Epithelial cell of proximal tubule (primary cell): ENCODE measurements at regions not wholly inside any gene's neighbourhood (a gene's known extent, or its start where the extent isn't known, plus 50 kb on each side); places are given as distances from the start of the nearest gene placed in this dataset.

Experiments
- DNase-seq: peaks from one replicate; pipeline ENCODE4 v3.0.0-alpha.2; 2011; ENCODE audit warnings: low read depth
- H3K4me3 ChIP-seq: 2 replicates; pipeline ENCODE4 v1.5.1; 2011; ENCODE audit warnings: low read depth, mild to moderate bottlenecking, low read length
- TF ChIP-seq, protein P1 (sequence below): conservative IDR thresholded peaks from 2 replicates; pipeline ENCODE4 v1.5.1; 2012; ENCODE audit warnings: low read depth, mild to moderate bottlenecking, low read length

DNA sequence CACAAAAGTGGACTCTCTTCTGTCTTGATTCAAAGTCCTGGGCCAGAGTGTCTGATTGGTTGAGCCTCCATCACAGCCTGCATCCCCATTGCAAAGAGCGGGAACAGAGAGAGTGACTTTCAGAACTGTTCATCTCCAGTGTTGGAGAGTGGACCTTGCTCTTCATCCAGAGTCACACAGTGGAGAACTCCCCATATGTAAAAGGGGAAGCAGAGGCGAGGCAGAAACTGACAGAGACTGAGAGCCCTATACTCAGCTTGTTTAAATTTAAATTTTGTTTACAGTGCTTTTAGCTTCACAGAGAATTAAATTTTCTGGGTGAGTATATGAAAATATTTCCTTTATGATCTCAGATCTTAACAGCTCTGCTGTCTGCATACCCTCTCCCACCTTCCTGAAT lies 70.0 kb upstream of the SSBP2 start:
- TF ChIP-seq, protein P1, sequence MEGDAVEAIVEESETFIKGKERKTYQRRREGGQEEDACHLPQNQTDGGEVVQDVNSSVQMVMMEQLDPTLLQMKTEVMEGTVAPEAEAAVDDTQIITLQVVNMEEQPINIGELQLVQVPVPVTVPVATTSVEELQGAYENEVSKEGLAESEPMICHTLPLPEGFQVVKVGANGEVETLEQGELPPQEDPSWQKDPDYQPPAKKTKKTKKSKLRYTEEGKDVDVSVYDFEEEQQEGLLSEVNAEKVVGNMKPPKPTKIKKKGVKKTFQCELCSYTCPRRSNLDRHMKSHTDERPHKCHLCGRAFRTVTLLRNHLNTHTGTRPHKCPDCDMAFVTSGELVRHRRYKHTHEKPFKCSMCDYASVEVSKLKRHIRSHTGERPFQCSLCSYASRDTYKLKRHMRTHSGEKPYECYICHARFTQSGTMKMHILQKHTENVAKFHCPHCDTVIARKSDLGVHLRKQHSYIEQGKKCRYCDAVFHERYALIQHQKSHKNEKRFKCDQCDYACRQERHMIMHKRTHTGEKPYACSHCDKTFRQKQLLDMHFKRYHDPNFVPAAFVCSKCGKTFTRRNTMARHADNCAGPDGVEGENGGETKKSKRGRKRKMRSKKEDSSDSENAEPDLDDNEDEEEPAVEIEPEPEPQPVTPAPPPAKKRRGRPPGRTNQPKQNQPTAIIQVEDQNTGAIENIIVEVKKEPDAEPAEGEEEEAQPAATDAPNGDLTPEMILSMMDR, result no peak
- no peak overlapping the region for H3K4me3 ChIP-seq
- DNase-seq, result no peak

DNA sequence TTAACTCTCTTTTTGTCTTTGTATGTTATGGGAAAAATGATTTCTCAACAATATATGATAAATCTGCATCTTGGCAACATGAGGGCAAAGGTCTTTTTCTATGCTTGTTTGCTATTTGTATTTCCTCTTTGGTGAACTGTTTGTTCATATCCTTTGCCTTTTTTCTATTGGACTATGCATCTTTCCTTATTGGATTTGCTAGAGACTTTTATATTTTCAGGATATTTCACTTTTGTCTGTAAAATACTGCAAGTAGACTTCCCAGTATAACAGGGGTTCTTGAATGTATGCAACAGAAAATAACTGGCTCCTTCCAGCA lies 69.4 kb upstream of the SSBP2 start:
- DNase-seq, result no peak
- TF ChIP-seq, protein P1, result no peak
- H3K4me3 ChIP-seq, result no peak overlapping the region

DNA sequence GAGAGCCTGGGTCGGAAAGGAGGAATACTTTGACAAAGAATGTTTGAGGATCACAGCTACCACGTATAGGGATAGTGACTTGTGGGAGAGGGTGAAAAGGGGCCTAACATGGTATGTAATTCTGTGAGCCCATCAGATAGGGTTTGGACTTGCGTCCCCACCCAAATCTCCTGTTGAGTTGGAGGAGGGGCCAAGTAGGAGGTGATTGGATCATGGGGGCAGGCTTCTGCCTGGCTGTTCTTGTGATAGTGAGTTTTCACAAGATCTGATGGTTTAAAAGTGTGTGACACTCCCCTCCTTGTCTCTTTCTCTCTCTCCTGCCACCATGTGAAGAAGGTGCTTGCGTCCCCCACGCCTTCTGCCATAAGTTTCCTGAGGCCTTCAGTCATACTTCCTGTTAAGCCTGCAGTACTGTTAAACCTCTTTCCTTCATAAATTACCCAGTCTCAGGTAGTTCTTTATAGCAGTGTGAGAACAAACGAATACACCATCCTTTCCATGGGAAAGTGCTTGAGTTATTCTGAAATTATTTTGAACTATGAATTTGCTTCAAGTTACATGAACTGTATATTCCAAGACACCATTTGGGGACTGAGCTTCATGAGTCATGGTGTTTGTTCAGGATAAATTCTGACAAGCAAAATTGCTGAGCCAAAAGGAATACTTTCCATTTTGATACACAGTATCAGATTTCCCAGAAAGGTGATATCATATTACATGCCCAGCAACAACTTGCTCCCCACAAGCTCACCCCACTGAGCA lies 68.8 kb upstream of the SSBP2 start:
- no peak for DNase-seq
- no peak overlapping the region for H3K4me3 ChIP-seq
- TF ChIP-seq, protein P1, result no peak

DNA sequence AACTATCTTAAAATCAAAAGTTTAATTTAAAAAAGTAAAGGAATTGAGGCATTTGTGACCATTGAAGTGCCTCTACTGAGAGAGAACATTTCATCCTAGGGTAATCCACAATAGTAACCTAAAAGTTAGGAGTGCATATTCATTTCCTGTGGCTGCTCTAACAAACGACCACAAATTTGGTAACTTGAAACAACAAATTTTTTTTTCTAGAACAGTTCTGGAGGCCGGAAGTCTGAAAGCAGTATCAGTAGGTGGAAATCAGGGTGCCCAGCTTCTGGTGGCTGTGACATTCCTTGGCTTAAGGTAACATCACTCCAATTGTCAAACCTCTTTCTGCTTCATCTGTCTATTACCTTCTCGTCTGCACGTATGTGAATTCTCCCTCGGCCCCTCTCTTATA lies 67.1 kb upstream of the SSBP2 start:
- TF ChIP-seq, protein P1, result no peak
- no peak for DNase-seq

DNA sequence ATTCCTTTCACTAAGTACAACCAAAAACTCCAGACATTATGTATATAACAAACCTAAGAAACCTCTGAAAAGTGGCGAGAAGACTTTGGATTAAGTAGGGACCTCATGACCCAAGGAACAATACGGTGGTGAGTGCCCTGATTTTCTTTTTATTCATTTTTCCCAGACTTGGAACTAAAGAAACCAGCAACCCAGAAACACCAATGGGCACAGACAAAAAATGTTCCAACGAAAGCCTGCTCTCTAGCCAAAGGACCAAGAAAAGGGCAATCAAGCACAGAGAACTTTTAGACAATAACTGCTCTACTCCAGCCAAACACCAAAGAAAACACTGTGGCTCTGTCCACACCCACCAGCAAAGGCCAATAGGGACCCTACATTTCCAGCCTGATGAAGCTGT lies 66.2 kb upstream of the SSBP2 start:
- no peak overlapping the region for H3K4me3 ChIP-seq
- no peak for DNase-seq
- TF ChIP-seq, protein P1, result no peak

More for the DNA sequence above, 67.1 kb upstream of the SSBP2 start:
- no peak overlapping the region for H3K4me3 ChIP-seq

DNA sequence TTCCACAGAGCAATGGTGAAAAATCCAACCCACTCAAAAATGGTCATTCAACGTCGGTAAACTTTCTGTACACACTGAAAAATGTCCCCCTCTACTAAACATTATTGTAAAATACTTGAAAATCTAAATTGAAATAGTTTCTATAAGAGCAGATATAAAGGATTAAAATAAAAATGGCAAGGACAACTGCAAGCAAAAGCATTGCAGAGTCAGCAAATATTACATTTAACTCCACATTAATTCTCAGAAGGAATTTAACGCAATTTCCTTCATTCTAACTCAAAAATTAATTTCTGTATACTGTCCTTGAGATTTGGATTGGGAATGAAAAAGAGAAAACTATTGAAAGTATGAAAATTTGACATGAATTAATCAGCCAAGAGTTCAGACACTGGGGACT lies 64.4 kb upstream of the SSBP2 start:
- TF ChIP-seq, protein P1, result no peak
- no peak for DNase-seq
- no peak overlapping the region for H3K4me3 ChIP-seq

DNA sequence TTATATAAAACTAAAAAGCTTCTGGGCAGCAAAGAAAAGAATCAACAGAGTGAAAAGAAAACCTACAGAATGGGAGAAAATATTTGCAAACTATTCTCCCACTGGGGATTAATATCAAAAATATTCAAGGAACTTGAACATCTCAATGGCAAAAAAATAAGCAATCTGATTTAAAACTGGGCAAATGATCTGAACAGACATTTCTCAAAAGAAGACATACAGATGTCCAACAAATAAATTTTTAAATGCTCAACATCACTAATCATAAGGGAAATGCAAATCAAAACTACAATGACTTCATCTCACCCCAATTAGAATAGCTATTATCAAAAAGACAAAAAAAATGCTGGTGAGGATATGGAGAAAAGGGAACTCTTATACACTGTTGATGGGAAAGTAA lies 57.2 kb upstream of the SSBP2 start:
- no peak overlapping the region for H3K4me3 ChIP-seq
- DNase-seq, result no peak
- TF ChIP-seq, protein P1, result no peak
